ENCODE measurements at regions not wholly inside any gene's neighbourhood (a gene's known extent, or its start where the extent isn't known, plus 50 kb on each side); places are given as distances from the start of the nearest gene placed in this dataset.

GRCh38 chr12:127381681-127382080, 885.3 kb upstream of the TMEM132C start:
- Mint-ChIP-seq H3K4me3 (no peak overlapping the region), H3K9me3 (no peaks in the 10 kb centered on the region), H3K4me1 (no peaks in the 10 kb centered on the region), H3K36me3 (no peaks in the 10 kb centered on the region), H3K27me3 (ENCODE audit: low read depth in 2 of 2) (peaks cover 0 to 3% of the 10 kb centered on the region in 2 donors), H3K27ac (no peak overlapping the region)
- ATAC-seq (no peak), DNase-seq (no peak)
- Histone ChIP-seq H3K36me3 (ENCODE audit: control insufficient read depth, insufficient read depth, low read length) (no peaks in the 10 kb centered on the region), H3K27ac (ENCODE audit: low read length) (no peak overlapping the region), H3K4me3 (ENCODE audit: low read length) (no peak overlapping the region), H3K9me3 (ENCODE audit: control insufficient read depth, insufficient read depth, low read length) (no peaks in the 10 kb centered on the region), H3K27me3 (ENCODE audit: control insufficient read depth, insufficient read depth, low read length) (no peaks in the 10 kb centered on the region), H3K4me1 (ENCODE audit: control insufficient read depth, insufficient read depth, low read length) (no peaks in the 10 kb centered on the region)
- intact Hi-C loops (cut with micrococcal nuclease) = loop anchor here (2.0 kb wide), 1 partner anchor 273 kb away; no protein-coding TSS in a partner anchor
- WGBS (ENCODE audit: insufficient coverage) = 61% methylated on average over 6 of the region's 6 CpGs
- TF ChIP-seq CTCF (IDR thresholded peaks at IDR 0.05) = no peak

- Mint-ChIP-seq H3K27me3 (ENCODE audit: low read depth in 2 of 2) (peaks cover 0 to 3% of the 10 kb centered on the region in 2 donors), H3K4me3 (no peak overlapping the region), H3K36me3 (no peaks in the 10 kb centered on the region), H3K4me1 (no peaks in the 10 kb centered on the region), H3K27ac (no peak overlapping the region), H3K9me3 (no peaks in the 10 kb centered on the region)
- no peaks in the 10 kb centered on the region for H3K9me3 ChIP-seq (ENCODE audit: control insufficient read depth, insufficient read depth, low read length)
- intact Hi-C loops (cut with micrococcal nuclease) = no loop called here
- H3K4me3 ChIP-seq (ENCODE audit: low read length) = no peak overlapping the region
- H3K27me3 ChIP-seq (ENCODE audit: control insufficient read depth, insufficient read depth, low read length) = no peaks in the 10 kb centered on the region
- WGBS (ENCODE audit: insufficient coverage) = 63% methylated on average over 8 of the region's 8 CpGs
- no peak overlapping the region for H3K27ac ChIP-seq (ENCODE audit: low read length)
- TF ChIP-seq CTCF (IDR thresholded peaks at IDR 0.05) = no peak
- no peak for ATAC-seq
- no peak for DNase-seq
- no peaks in the 10 kb centered on the region for H3K4me1 ChIP-seq (ENCODE audit: control insufficient read depth, insufficient read depth, low read length)
- H3K36me3 ChIP-seq (ENCODE audit: control insufficient read depth, insufficient read depth, low read length) = no peaks in the 10 kb centered on the region
Observed at GRCh38 chr12:127383281-127383680, 883.7 kb upstream of the TMEM132C start.

GRCh38 chr12:127386723-127387122, 880.2 kb upstream of the TMEM132C start:
- Histone ChIP-seq H3K36me3 (ENCODE audit: control insufficient read depth, insufficient read depth, low read length) (no peaks in the 10 kb centered on the region), H3K4me3 (ENCODE audit: low read length) (no peak overlapping the region), H3K27me3 (ENCODE audit: control insufficient read depth, insufficient read depth, low read length) (no peaks in the 10 kb centered on the region), H3K4me1 (ENCODE audit: control insufficient read depth, insufficient read depth, low read length) (no peaks in the 10 kb centered on the region), H3K27ac (ENCODE audit: low read length) (no peak overlapping the region), H3K9me3 (ENCODE audit: control insufficient read depth, insufficient read depth, low read length) (no peaks in the 10 kb centered on the region)
- H3K4me1 Mint-ChIP-seq = no peaks in the 10 kb centered on the region
- TF ChIP-seq CTCF (IDR thresholded peaks at IDR 0.05) = no peak
- no peaks in the 10 kb centered on the region for H3K36me3 Mint-ChIP-seq
- DNase-seq (no peak), ATAC-seq (no peak)
- 92% methylated on average over 5 of the region's 5 CpGs for WGBS (ENCODE audit: insufficient coverage)
- H3K4me3 Mint-ChIP-seq = no peak overlapping the region
- no peaks in the 10 kb centered on the region for H3K9me3 Mint-ChIP-seq
- H3K27ac Mint-ChIP-seq = no peak overlapping the region
- peaks cover 0 to 3% of the 10 kb centered on the region in 2 donors for H3K27me3 Mint-ChIP-seq (ENCODE audit: low read depth in 2 of 2)
- intact Hi-C loops (cut with micrococcal nuclease) = no loop called here

GRCh38 chr12:127388985-127389384, 878.0 kb upstream of the TMEM132C start:
- intact Hi-C loops (cut with micrococcal nuclease) = no loop called here
- Histone ChIP-seq H3K27ac (ENCODE audit: low read length) (no peak overlapping the region), H3K36me3 (ENCODE audit: control insufficient read depth, insufficient read depth, low read length) (no peaks in the 10 kb centered on the region), H3K27me3 (ENCODE audit: control insufficient read depth, insufficient read depth, low read length) (no peaks in the 10 kb centered on the region), H3K9me3 (ENCODE audit: control insufficient read depth, insufficient read depth, low read length) (no peaks in the 10 kb centered on the region), H3K4me1 (ENCODE audit: control insufficient read depth, insufficient read depth, low read length) (no peaks in the 10 kb centered on the region), H3K4me3 (ENCODE audit: low read length) (no peak overlapping the region)
- WGBS (ENCODE audit: insufficient coverage) = 83% methylated on average over 7 of the region's 7 CpGs
- ATAC-seq (no peak), DNase-seq (no peak)
- no peak overlapping the region for H3K4me3 Mint-ChIP-seq
- H3K36me3 Mint-ChIP-seq = no peaks in the 10 kb centered on the region
- no peaks in the 10 kb centered on the region for H3K4me1 Mint-ChIP-seq
- H3K27ac Mint-ChIP-seq = no peak overlapping the region
- no peaks in the 10 kb centered on the region for H3K9me3 Mint-ChIP-seq
- no peak for TF ChIP-seq CTCF (IDR thresholded peaks at IDR 0.05)
- peaks cover 0 to 3% of the 10 kb centered on the region in 2 donors for H3K27me3 Mint-ChIP-seq (ENCODE audit: low read depth in 2 of 2)

All from natural killer cell (primary cell).